HCT116 (cell line): ENCODE measurements at regions not wholly inside any gene's neighbourhood (a gene's known extent, or its start where the extent isn't known, plus 50 kb on each side); places are given as distances from the start of the nearest gene placed in this dataset.
"Not testable (repeated sequence)": the region's sequence is repeated elsewhere in the genome, so short reads cannot be mapped to it uniquely, and the experiment has no call there.

ENCODE experiments used
- ATAC-seq: fragments of 200-7000 bp; cut with Tn5 transposase; 2 replicates; pipeline ENCODE4 v1.9.1; 2020; ENCODE audit warnings: mild to moderate bottlenecking, moderate library complexity
- BruUV-seq: library from RNA; stranded (reverse); fragments of 400-500 nt; replicated peaks from 2 replicates; lab custom pipeline; 2021; lab: Mats Ljungman, UMichigan
- CTCF ChIA-PET: fragments of 300-600 bp; sonication (Branson Sonifier 250); formaldehyde crosslinking; loops from one replicate; lab custom pipeline; 2021; ENCODE audit warnings: antibody characterized with exemption; lab: Charles Lee
- POLR2A ChIA-PET: fragments of 300-600, 350-600 bp; sonication (Branson Sonifier 250); formaldehyde crosslinking; loops from one replicate; lab custom pipeline; 2021; ENCODE audit warnings: antibody characterized with exemption; lab: Charles Lee
- RAD21 ChIA-PET, 2 experiments: fragments of 300-600 bp; sonication (Branson Sonifier 250); formaldehyde crosslinking; loops; one replicate each; lab custom pipeline; 2023; ENCODE audit warnings: low total read pairs in 2 of 2; ENCODE audit not compliant: uncharacterized antibody in 2 of 2, unreplicated experiment in 2 of 2, low non-redundant PET in 1 of 2; lab: Charles Lee
- DNase-seq: peaks from one replicate; pipeline ENCODE4 v3.0.0-alpha.2; 2010; ENCODE audit warnings: low read depth, low spot score
- H2AFZ ChIP-seq: fragments of 200-600 bp; shearing (Covaris generic), sonication (generic); 2 replicates; pipeline ENCODE4 v1.6.1; 2017; ENCODE audit warnings: low read depth, mixed run types, mixed read lengths, antibody characterized with exemption, low read length; ENCODE audit not compliant: poor library complexity, severe bottlenecking
- H3K27ac ChIP-seq: 2 replicates; pipeline ENCODE4 v1.5.1; 2012; ENCODE audit warnings: low read depth, low read length
- H3K27me3 ChIP-seq: fragments of 200-600 bp; sonication (generic); 2 replicates; pipeline ENCODE4 v1.6.1; 2016; ENCODE audit warnings: mixed run types, low read length, mixed read lengths; ENCODE audit not compliant: insufficient read depth
- H3K36me3 ChIP-seq, 2 experiments: fragments of 200-500 bp in 1 of 2; fragments of 200-600 bp in 1 of 2; sonication (Bioruptor generic) in 1 of 2; sonication (generic) in 1 of 2; 2 replicates each; pipeline versions ENCODE4 v1.5.1 to v1.6.1; 2014 to 2016; ENCODE audit warnings: low read length in 2 of 2, inconsistent platforms in 1 of 2, mixed read lengths in 1 of 2, mixed run types in 1 of 2; ENCODE audit not compliant: insufficient read depth in 2 of 2, control insufficient read depth in 1 of 2
- H3K4me1 ChIP-seq, 2 experiments: fragments of 200-600 bp in 1 of 2; sonication (generic) in 1 of 2; 2 replicates each; pipeline versions ENCODE4 v1.5.1 to v1.6.1; 2012 to 2017; ENCODE audit warnings: low read length in 2 of 2, inconsistent platforms in 1 of 2, mild to moderate bottlenecking in 1 of 2, mixed read lengths in 1 of 2, mixed run types in 1 of 2, moderate library complexity in 1 of 2; ENCODE audit not compliant: insufficient read depth in 2 of 2, control insufficient read depth in 1 of 2
- H3K4me2 ChIP-seq: fragments of 200-600 bp; sonication (generic); 2 replicates; pipeline ENCODE4 v1.6.1; 2017; ENCODE audit warnings: mixed run types, low read length, mixed read lengths
- H3K4me3 ChIP-seq, 2 experiments: fragments of 200-600 bp in 1 of 2; sonication (generic) in 1 of 2; replicated peaks in 1 of 2; 2 replicates each; pipeline ENCODE4 v1.5.1; 2011 to 2016; ENCODE audit warnings: low read length in 2 of 2, control low read depth in 1 of 2, low read depth in 1 of 2, mild to moderate bottlenecking in 1 of 2, mixed read lengths in 1 of 2, mixed run types in 1 of 2
- H3K79me2 ChIP-seq: fragments of 200-600 bp; sonication (generic); 2 replicates; pipeline ENCODE4 v1.6.1; 2017; ENCODE audit warnings: mild to moderate bottlenecking, mixed run types, low read length, moderate library complexity, mixed read lengths; ENCODE audit not compliant: insufficient read depth
- H3K9ac ChIP-seq: fragments of 200-600 bp; sonication (generic); 2 replicates; pipeline ENCODE4 v1.6.1; 2016; ENCODE audit warnings: low read length, mixed read lengths
- H3K9me2 ChIP-seq: fragments of 200-600 bp; sonication (generic), shearing (Covaris generic); 2 replicates; pipeline ENCODE4 v1.6.1; 2017; ENCODE audit warnings: mixed run types, mild to moderate bottlenecking, moderate library complexity; ENCODE audit not compliant: insufficient read depth
- H3K9me3 ChIP-seq, 2 experiments: fragments of 200-500 bp in 1 of 2; fragments of 200-600 bp in 1 of 2; sonication (Bioruptor generic) in 1 of 2; sonication (generic) in 1 of 2; 2 replicates each; pipeline ENCODE4 v1.6.1; 2014 to 2017; ENCODE audit warnings: low read length in 2 of 2, mixed read lengths in 2 of 2, inconsistent platforms in 1 of 2, low read depth in 1 of 2, mild to moderate bottlenecking in 1 of 2, mixed run types in 1 of 2, moderate library complexity in 1 of 2; ENCODE audit not compliant: control insufficient read depth in 1 of 2, insufficient read depth in 1 of 2
- H4K20me1 ChIP-seq: fragments of 200-600 bp; sonication (generic), shearing (Covaris generic); 2 replicates; pipeline ENCODE4 v1.6.1; 2017; ENCODE audit warnings: mixed run types, mild to moderate bottlenecking, moderate library complexity; ENCODE audit not compliant: insufficient read depth
- CBX3 ChIP-seq: IDR thresholded peaks from 2 replicates; pipeline ENCODE4 v1.6.1; 2012; ENCODE audit warnings: low read depth
- CEBPB ChIP-seq: IDR thresholded peaks from 2 replicates; pipeline ENCODE4 v1.6.1; 2012; ENCODE audit warnings: low read depth
- POLR2A ChIP-seq: IDR thresholded peaks from 2 replicates; pipeline ENCODE4 v1.7.0; 2011; ENCODE audit warnings: borderline replicate concordance; ENCODE audit not compliant: insufficient read depth, insufficient read length; ENCODE audit errors: extremely low read depth
- POLR2AphosphoS5 ChIP-seq: IDR thresholded peaks from 2 replicates; pipeline ENCODE4 v1.6.1; 2011; ENCODE audit warnings: mild to moderate bottlenecking, low read depth, low read length, moderate library complexity
- SP1 ChIP-seq: IDR thresholded peaks from 2 replicates; pipeline ENCODE4 v1.6.1; 2012; ENCODE audit warnings: low read depth
- TCF7L2 ChIP-seq: IDR thresholded peaks from 2 replicates; pipeline ENCODE4 v1.7.0; 2011; ENCODE audit warnings: borderline replicate concordance, inconsistent platforms; ENCODE audit not compliant: insufficient read depth, insufficient read length; ENCODE audit errors: extremely low read depth
- intact Hi-C: fragments of 100-400 bp; cut with micrococcal nuclease; formaldehyde crosslinking; loops from 2 replicates; pipeline ENCODE4 v1.10.0; 2022
- TF ChIP-seq, protein P1 (sequence below), 3 experiments: fragments of 200-600 bp in 1 of 3; sonication (generic) in 1 of 3; IDR thresholded peaks in 2 of 3; conservative IDR thresholded peaks in 1 of 3; 2 replicates each; pipeline ENCODE4 v1.5.1; 2012 to 2017; ENCODE audit warnings: low read depth in 2 of 3, low read length in 2 of 3, antibody characterized with exemption in 1 of 3, borderline replicate concordance in 1 of 3, control low read depth in 1 of 3, mild to moderate bottlenecking in 1 of 3, mixed read lengths in 1 of 3, mixed run types in 1 of 3, moderate library complexity in 1 of 3; ENCODE audit not compliant: insufficient read depth in 1 of 3
- TF ChIP-seq, protein P2 (sequence below): IDR thresholded peaks from 2 replicates; pipeline ENCODE4 v1.6.1; 2012

DNA sequence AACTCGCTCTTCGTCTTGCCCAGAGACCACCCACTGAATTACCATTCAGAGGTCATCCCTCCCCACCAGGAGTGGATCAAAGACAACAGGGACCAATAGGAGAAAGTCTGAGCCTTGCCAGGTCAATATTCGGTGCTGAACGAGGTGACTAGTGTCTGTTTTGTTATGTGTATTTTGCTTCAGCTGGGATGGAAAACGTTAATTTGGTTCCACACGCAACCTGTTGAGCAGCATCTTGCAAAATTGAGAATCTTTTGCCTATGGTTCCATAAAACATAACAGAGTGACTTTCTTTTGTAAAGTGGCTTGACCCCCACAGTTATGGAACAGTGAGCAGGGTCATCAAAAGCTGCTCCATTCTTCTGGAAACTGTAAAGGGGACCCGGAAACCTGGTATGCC, 168.4 kb downstream of the MSX2 start:
- no peaks in the 10 kb centered on the region for H3K36me3 ChIP-seq
- intact Hi-C loops = no loop called here
- BruUV-seq = no TSS peak
- CTCF ChIA-PET = no interaction called here
- no peak for DNase-seq
- RAD21 ChIA-PET = interaction anchor here in 1 of 2 experiments (0.7 kb wide), 1 partner anchor 107 kb away, joined by 3 read pairs; no protein-coding TSS in a partner anchor
- TF ChIP-seq SP1 (no peak), TCF7L2 (no peak), CBX3 (no peak), POLR2AphosphoS5 (no peak), POLR2A (no peak), CEBPB (no peak)
- TF ChIP-seq, protein P1, sequence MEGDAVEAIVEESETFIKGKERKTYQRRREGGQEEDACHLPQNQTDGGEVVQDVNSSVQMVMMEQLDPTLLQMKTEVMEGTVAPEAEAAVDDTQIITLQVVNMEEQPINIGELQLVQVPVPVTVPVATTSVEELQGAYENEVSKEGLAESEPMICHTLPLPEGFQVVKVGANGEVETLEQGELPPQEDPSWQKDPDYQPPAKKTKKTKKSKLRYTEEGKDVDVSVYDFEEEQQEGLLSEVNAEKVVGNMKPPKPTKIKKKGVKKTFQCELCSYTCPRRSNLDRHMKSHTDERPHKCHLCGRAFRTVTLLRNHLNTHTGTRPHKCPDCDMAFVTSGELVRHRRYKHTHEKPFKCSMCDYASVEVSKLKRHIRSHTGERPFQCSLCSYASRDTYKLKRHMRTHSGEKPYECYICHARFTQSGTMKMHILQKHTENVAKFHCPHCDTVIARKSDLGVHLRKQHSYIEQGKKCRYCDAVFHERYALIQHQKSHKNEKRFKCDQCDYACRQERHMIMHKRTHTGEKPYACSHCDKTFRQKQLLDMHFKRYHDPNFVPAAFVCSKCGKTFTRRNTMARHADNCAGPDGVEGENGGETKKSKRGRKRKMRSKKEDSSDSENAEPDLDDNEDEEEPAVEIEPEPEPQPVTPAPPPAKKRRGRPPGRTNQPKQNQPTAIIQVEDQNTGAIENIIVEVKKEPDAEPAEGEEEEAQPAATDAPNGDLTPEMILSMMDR (IDR thresholded peaks at IDR 0.05 in 2 of 3, conservative IDR thresholded peaks at IDR 0.05 in 1 of 3; ENCODE audit: borderline replicate concordance in 1 of 3, insufficient read depth in 1 of 3, low read depth in 2 of 3, low read length in 2 of 3) = no peak
- TF ChIP-seq, protein P2, sequence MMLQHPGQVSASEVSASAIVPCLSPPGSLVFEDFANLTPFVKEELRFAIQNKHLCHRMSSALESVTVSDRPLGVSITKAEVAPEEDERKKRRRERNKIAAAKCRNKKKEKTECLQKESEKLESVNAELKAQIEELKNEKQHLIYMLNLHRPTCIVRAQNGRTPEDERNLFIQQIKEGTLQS = no peak
- POLR2A ChIA-PET = no interaction called here
- H3K27ac ChIP-seq = no peak overlapping the region
- no peaks in the 10 kb centered on the region for H3K9me2 ChIP-seq
- no peak for ATAC-seq
- no peak overlapping the region for H2AFZ ChIP-seq
- no peaks in the 10 kb centered on the region for H4K20me1 ChIP-seq
- no peaks in the 10 kb centered on the region for H3K79me2 ChIP-seq
- no peaks in the 10 kb centered on the region; the same call in 1 of the 2 replicates for H3K27me3 ChIP-seq
- H3K4me3 ChIP-seq = no peak overlapping the region
- no peak overlapping the region for H3K4me2 ChIP-seq
- H3K4me1 ChIP-seq = no peaks in the 10 kb centered on the region
- no peaks in the 10 kb centered on the region for H3K9me3 ChIP-seq
- H3K9ac ChIP-seq = no peak overlapping the region

DNA sequence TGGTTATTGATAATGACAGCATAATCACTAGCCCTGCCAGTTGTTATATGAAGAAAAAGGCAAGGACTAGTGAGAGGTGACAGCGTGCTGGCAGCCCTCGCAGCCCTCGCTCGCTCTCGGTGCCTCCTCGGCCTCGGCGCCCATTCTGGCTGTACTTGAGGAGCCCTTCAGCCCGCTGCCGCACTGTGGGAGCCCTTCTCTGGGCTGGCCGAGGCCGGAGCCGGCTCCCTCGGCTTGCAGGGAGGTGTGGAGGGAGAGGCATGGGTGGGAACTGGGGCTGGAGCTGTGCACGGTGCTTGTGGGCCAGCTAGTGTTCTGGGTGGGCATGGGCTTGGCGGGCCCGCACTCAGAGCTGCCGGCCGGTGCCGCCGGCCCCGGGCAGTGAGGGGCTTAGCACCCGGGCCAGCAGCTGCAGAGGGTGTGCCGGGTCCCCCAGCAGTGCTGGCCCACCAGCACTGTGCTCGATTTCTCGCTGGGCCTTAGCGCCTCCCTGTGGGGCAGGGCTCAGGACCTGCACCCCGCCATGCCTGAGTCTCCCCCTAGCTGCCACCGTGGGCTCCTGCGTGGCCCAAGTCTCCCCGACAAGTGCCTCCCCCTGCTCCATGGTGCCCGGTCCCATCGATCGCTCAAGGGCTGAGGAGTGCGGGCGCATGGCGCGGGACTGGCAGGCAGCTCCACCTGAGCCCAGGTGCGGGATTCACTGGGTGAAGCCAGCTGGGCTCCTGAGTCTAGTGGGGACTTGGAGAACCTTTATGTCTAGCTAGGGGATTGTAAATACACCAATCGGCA, 156.2 kb downstream of the MSX2 start:
- intact Hi-C loops, H3K36me3 ChIP-seq, H3K9me2 ChIP-seq, H3K4me2 ChIP-seq, H3K4me3 ChIP-seq, ATAC-seq, H3K9me3 ChIP-seq, H3K79me2 ChIP-seq, H2AFZ ChIP-seq, H3K27ac ChIP-seq, H3K27me3 ChIP-seq, H4K20me1 ChIP-seq, RAD21 ChIA-PET, POLR2A ChIA-PET, CTCF ChIA-PET, BruUV-seq, DNase-seq, H3K9ac ChIP-seq, H3K4me1 ChIP-seq: not testable (repeated sequence)
